H1 (cell line): ENCODE measurements at regions not wholly inside any gene's neighbourhood (a gene's known extent, or its start where the extent isn't known, plus 50 kb on each side); places are given as distances from the start of the nearest gene placed in this dataset.

Experiments used
- RFX5 ChIP-seq: IDR thresholded peaks from 2 replicates; pipeline ENCODE4 v1.6.1; 2011; ENCODE audit warnings: low read depth, low read length, improper control_type of control experiment, borderline replicate concordance

GRCh38 chr13:61761690-61762089, 346.0 kb upstream of the PCDH20 start (continued):
- TF ChIP-seq RFX5 = no peak
